ENCODE measurements at regions not wholly inside any gene's neighbourhood (a gene's known extent, or its start where the extent isn't known, plus 50 kb on each side); places are given as distances from the start of the nearest gene placed in this dataset.
"Not testable (repeated sequence)": the region's sequence is repeated elsewhere in the genome, so short reads cannot be mapped to it uniquely, and the experiment has no call there.

DNA sequence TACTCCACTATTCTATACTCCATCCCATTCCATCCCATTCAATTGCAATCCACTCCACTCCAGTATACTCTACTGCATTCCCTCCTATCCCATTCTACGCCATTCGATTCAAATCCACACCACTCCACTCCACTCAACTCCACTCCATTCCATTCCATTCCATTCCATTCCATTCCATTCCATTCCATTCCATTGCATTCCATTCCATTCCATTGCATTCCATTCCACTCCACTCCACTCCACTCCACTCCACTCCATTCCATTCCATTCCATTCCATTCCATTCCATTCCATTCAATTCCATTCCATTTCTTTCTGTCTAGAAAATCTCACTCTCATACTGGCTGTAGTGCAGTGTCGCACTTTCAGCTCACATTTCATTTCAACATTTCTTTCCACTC, 1129.4 kb downstream of the TSPY10 start:
- TF ChIP-seq, protein P1, sequence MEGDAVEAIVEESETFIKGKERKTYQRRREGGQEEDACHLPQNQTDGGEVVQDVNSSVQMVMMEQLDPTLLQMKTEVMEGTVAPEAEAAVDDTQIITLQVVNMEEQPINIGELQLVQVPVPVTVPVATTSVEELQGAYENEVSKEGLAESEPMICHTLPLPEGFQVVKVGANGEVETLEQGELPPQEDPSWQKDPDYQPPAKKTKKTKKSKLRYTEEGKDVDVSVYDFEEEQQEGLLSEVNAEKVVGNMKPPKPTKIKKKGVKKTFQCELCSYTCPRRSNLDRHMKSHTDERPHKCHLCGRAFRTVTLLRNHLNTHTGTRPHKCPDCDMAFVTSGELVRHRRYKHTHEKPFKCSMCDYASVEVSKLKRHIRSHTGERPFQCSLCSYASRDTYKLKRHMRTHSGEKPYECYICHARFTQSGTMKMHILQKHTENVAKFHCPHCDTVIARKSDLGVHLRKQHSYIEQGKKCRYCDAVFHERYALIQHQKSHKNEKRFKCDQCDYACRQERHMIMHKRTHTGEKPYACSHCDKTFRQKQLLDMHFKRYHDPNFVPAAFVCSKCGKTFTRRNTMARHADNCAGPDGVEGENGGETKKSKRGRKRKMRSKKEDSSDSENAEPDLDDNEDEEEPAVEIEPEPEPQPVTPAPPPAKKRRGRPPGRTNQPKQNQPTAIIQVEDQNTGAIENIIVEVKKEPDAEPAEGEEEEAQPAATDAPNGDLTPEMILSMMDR (IDR thresholded peaks at IDR 0.05 in 4 of 5, conservative IDR thresholded peaks at IDR 0.05 in 1 of 5) = not testable (repeated sequence)
- not testable (repeated sequence) for TF ChIP-seq POLR2A (IDR thresholded peaks at IDR 0.05)
